CD14-positive monocyte (primary cell): ENCODE measurements at regions not wholly inside any gene's neighbourhood (a gene's known extent, or its start where the extent isn't known, plus 50 kb on each side); places are given as distances from the start of the nearest gene placed in this dataset.

Experiments
- DNase-seq, 3 donors: peaks; one replicate each; pipeline ENCODE4 v3.0.0-alpha.2; 2011 to 2022
- H2AFZ ChIP-seq: 2 replicates; pipeline ENCODE4 v1.6.0; 2012; ENCODE audit warnings: mild to moderate bottlenecking, low read depth, low read length, inconsistent platforms; ENCODE audit not compliant: insufficient read depth, poor library complexity, severe bottlenecking
- H3K27ac ChIP-seq, 2 donors: 1 replicate in 1 of 2; 2 replicates in 1 of 2; pipeline ENCODE4 v1.5.1; 2012 to 2013; ENCODE audit warnings: low read length in 2 of 2, control low read depth in 1 of 2, inconsistent platforms in 1 of 2, low read depth in 1 of 2, mild to moderate bottlenecking in 1 of 2
- H3K27me3 ChIP-seq, 2 donors: one replicate each; pipeline versions ENCODE4 v1.6.0 to v1.6.1; 2011 to 2013; ENCODE audit warnings: low read length in 2 of 2; ENCODE audit not compliant: control insufficient read depth in 2 of 2, insufficient read depth in 2 of 2
- H3K36me3 ChIP-seq, 2 donors: replicated peaks in 1 of 2; 1 replicate in 1 of 2; 2 replicates in 1 of 2; pipeline versions ENCODE4 v1.5.1 to v1.6.1; 2012 to 2013; ENCODE audit warnings: low read length in 2 of 2, control low read depth in 1 of 2, inconsistent platforms in 1 of 2, mild to moderate bottlenecking in 1 of 2; ENCODE audit not compliant: insufficient read depth in 2 of 2, control insufficient read depth in 1 of 2
- H3K4me1 ChIP-seq, 2 donors: 1 replicate in 1 of 2; 2 replicates in 1 of 2; pipeline versions ENCODE4 v1.5.1 to v1.6.1; 2012 to 2013; ENCODE audit warnings: low read length in 2 of 2, control low read depth in 1 of 2, inconsistent platforms in 1 of 2, mild to moderate bottlenecking in 1 of 2, moderate library complexity in 1 of 2; ENCODE audit not compliant: insufficient read depth in 2 of 2, control insufficient read depth in 1 of 2
- H3K4me2 ChIP-seq: replicated peaks from 2 replicates; pipeline ENCODE3; 2012; ENCODE audit warnings: low read length, moderate library complexity, mild to moderate bottlenecking; ENCODE audit not compliant: poor library complexity, severe bottlenecking; ENCODE audit errors: extremely low read depth
- H3K4me3 ChIP-seq, 3 experiments: fragments of 200-600 bp in 1 of 3; sonication (generic) in 1 of 3; replicated peaks in 1 of 3; 1 replicate in 2 of 3; 2 replicates in 1 of 3; pipeline ENCODE4 v1.5.1; 2011 to 2013; ENCODE audit warnings: low read length in 3 of 3, mild to moderate bottlenecking in 3 of 3, control low read depth in 2 of 3, low read depth in 2 of 3, inconsistent platforms in 1 of 3, moderate library complexity in 1 of 3
- H3K79me2 ChIP-seq: 2 replicates; pipeline ENCODE4 v1.6.0; 2012; ENCODE audit warnings: mild to moderate bottlenecking, control low read depth, inconsistent platforms, low read length, moderate library complexity; ENCODE audit not compliant: insufficient read depth
- H3K9ac ChIP-seq: 2 replicates; pipeline ENCODE4 v1.6.0; 2017; ENCODE audit warnings: low read length, mild to moderate bottlenecking; ENCODE audit not compliant: insufficient read depth, poor library complexity, severe bottlenecking
- H3K9me3 ChIP-seq, 2 donors: replicated peaks in 1 of 2; 1 replicate in 1 of 2; 2 replicates in 1 of 2; pipeline versions ENCODE4 v1.5.1 to v1.6.1; 2012 to 2013; ENCODE audit warnings: low read length in 2 of 2, control low read depth in 1 of 2; ENCODE audit not compliant: control insufficient read depth in 1 of 2, insufficient read depth in 1 of 2
- H4K20me1 ChIP-seq: 2 replicates; pipeline ENCODE4 v1.6.0; 2012; ENCODE audit warnings: mild to moderate bottlenecking, low read length, control low read depth, moderate library complexity; ENCODE audit not compliant: insufficient read depth
- H3K27ac Mint-ChIP-seq, 7 donors: one replicate each; pipeline ENCODE4 v1.8.0; 2020; ENCODE audit warnings: mild to moderate bottlenecking in 7 of 7, mixed read lengths in 7 of 7, moderate library complexity in 6 of 7, inconsistent platforms in 2 of 7
- H3K27me3 Mint-ChIP-seq, 3 donors: one replicate each; pipeline ENCODE4 v1.8.0; 2021 to 2022; ENCODE audit warnings: low read depth in 3 of 3, mild to moderate bottlenecking in 3 of 3, mixed read lengths in 3 of 3, moderate library complexity in 3 of 3, inconsistent platforms in 1 of 3
- H3K36me3 Mint-ChIP-seq, 2 donors: one replicate each; pipeline ENCODE4 v1.8.0; 2020; ENCODE audit warnings: mixed read lengths in 2 of 2, inconsistent platforms in 1 of 2, mild to moderate bottlenecking in 1 of 2
- H3K4me1 Mint-ChIP-seq: one replicate; pipeline ENCODE4 v1.8.0; 2020; ENCODE audit warnings: mild to moderate bottlenecking, mixed read lengths
- H3K4me3 Mint-ChIP-seq, 2 donors: one replicate each; pipeline ENCODE4 v1.8.0; 2020; ENCODE audit warnings: mild to moderate bottlenecking in 2 of 2, mixed read lengths in 2 of 2, moderate library complexity in 1 of 2
- H3K9me3 Mint-ChIP-seq, 7 donors: one replicate each; pipeline ENCODE4 v1.8.0; 2020 to 2022; ENCODE audit warnings: mixed read lengths in 7 of 7, mild to moderate bottlenecking in 6 of 7, moderate library complexity in 6 of 7, inconsistent platforms in 2 of 7
- WGBS: methylation state at CpG from one replicate; pipeline ENCODE4 v1.1.5; 2013; ENCODE audit warnings: missing lambda C conversion rate; ENCODE audit not compliant: insufficient coverage; 5-methylcytosine and 5-hydroxymethylcytosine counted together
- intact Hi-C, 2 donors: fragments of 100-400 bp; cut with micrococcal nuclease; formaldehyde crosslinking; loops; one replicate each; pipeline versions ENCODE4 v1.15.0 to v1.15.1; 2023
- TF ChIP-seq, protein P1 (sequence below): fragments of 200-600 bp; IDR thresholded peaks from one replicate; pipeline ENCODE4 v1.8.0; 2022; ENCODE audit warnings: antibody characterized with exemption, mild to moderate bottlenecking

DNA sequence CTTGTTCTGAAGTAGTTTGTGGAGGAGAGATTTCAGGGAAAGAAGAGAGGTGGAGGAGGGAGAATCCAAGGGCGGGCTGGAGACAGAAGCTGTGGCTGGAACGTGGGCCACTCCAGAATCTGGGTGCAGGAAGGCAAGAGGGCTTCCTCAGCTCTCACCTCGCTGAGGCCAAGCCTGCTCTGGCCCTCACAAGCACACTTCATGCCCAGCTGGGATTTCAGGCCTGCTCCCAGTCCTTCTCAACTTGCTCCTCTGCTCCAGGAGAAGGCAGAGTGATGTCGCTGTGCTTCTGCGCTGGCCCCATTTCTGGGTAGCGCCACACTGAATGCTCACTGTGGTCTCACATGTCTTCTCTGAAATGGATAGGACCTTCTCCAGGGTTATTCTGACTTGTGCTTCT lies 328.8 kb downstream of the FGF9 start:
- Histone ChIP-seq H3K9me3 (peaks cover 0 to 4% of the 10 kb centered on the region in 2 donors), H4K20me1 (no peaks in the 10 kb centered on the region), H3K27me3 (no peaks in the 10 kb centered on the region), H3K79me2 (no peaks in the 10 kb centered on the region), H2AFZ (no peak overlapping the region), H3K27ac (no peak overlapping the region), H3K36me3 (no peaks in the 10 kb centered on the region), H3K4me3 (no peak overlapping the region), H3K4me1 (no peaks in the 10 kb centered on the region), H3K9ac (no peak overlapping the region), H3K4me2 (no peak overlapping the region)
- peaks cover 0 to 9% (median 4%) of the 10 kb centered on the region in 7 donors for H3K9me3 Mint-ChIP-seq
- H3K4me3 Mint-ChIP-seq = no peak overlapping the region
- WGBS = 80% methylated on average over 3 of the region's 6 CpGs
- H3K36me3 Mint-ChIP-seq = no peaks in the 10 kb centered on the region
- no peaks in the 10 kb centered on the region for H3K4me1 Mint-ChIP-seq
- peaks cover 5% of the 10 kb centered on the region in 3 donors for H3K27me3 Mint-ChIP-seq
- no peak for DNase-seq
- TF ChIP-seq, protein P1, sequence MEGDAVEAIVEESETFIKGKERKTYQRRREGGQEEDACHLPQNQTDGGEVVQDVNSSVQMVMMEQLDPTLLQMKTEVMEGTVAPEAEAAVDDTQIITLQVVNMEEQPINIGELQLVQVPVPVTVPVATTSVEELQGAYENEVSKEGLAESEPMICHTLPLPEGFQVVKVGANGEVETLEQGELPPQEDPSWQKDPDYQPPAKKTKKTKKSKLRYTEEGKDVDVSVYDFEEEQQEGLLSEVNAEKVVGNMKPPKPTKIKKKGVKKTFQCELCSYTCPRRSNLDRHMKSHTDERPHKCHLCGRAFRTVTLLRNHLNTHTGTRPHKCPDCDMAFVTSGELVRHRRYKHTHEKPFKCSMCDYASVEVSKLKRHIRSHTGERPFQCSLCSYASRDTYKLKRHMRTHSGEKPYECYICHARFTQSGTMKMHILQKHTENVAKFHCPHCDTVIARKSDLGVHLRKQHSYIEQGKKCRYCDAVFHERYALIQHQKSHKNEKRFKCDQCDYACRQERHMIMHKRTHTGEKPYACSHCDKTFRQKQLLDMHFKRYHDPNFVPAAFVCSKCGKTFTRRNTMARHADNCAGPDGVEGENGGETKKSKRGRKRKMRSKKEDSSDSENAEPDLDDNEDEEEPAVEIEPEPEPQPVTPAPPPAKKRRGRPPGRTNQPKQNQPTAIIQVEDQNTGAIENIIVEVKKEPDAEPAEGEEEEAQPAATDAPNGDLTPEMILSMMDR = no peak
- no peak overlapping the region for H3K27ac Mint-ChIP-seq
- intact Hi-C loops = no loop called here

DNA sequence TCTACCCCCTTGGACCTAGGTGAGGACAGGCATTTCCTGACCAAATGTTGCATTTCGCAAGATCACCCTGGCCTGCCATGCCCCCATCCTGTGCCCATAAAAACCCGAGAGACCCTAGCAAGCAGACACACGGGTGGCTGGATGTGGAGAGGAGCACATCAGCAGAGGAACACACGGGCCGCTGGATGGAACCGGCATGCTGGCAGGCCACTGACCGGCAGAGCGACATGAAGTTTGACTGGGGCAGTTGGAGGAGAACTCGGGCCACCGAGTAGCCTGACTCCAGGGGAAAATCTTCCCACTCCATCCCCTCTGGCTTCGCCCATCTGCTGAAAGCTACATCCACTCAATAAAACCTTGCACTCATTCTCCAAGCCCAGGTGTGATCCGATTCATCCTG lies 329.3 kb downstream of the FGF9 start:
- no peaks in the 10 kb centered on the region for H3K79me2 ChIP-seq
- H3K9me3 ChIP-seq = peaks cover 0 to 4% of the 10 kb centered on the region in 2 donors
- H3K4me3 ChIP-seq = no peak overlapping the region
- H3K9me3 Mint-ChIP-seq = peaks cover 0 to 9% (median 4%) of the 10 kb centered on the region in 7 donors
- H3K27ac Mint-ChIP-seq = no peak overlapping the region
- H3K36me3 Mint-ChIP-seq = no peaks in the 10 kb centered on the region
- H3K27ac ChIP-seq = no peak overlapping the region
- 87% methylated on average over 8 of the region's 12 CpGs for WGBS
- DNase-seq = no peak
- TF ChIP-seq, protein P1 = no peak
- H3K4me1 Mint-ChIP-seq = no peaks in the 10 kb centered on the region
- peaks cover 5% of the 10 kb centered on the region in 3 donors for H3K27me3 Mint-ChIP-seq
- intact Hi-C loops = no loop called here
- H3K9ac ChIP-seq = no peak overlapping the region
- no peaks in the 10 kb centered on the region for H3K4me1 ChIP-seq
- no peak overlapping the region for H3K4me3 Mint-ChIP-seq
- H3K36me3 ChIP-seq = no peaks in the 10 kb centered on the region
- H3K27me3 ChIP-seq = no peaks in the 10 kb centered on the region
- H4K20me1 ChIP-seq = no peaks in the 10 kb centered on the region
- H3K4me2 ChIP-seq = no peak overlapping the region
- H2AFZ ChIP-seq = no peak overlapping the region
